Neural cell (in vitro differentiated cells): ENCODE measurements at regions not wholly inside any gene's neighbourhood (a gene's known extent, or its start where the extent isn't known, plus 50 kb on each side); places are given as distances from the start of the nearest gene placed in this dataset.

ENCODE experiments used
- H2AFZ ChIP-seq: fragments of 200-600, 300-800 bp; sonication (generic), shearing (Covaris generic); 2 replicates; pipeline ENCODE4 v1.6.0; 2014; ENCODE audit warnings: low read depth, mild to moderate bottlenecking, antibody characterized with exemption, low read length, moderate library complexity
- H3F3A ChIP-seq: fragments of 200-600 bp; shearing (Covaris generic); 2 replicates; pipeline ENCODE4 v1.6.1; 2016; ENCODE audit warnings: mild to moderate bottlenecking, moderate library complexity, mixed read lengths, antibody characterized with exemption, low read length; ENCODE audit not compliant: insufficient read depth, poor library complexity, severe bottlenecking
- H3K27ac ChIP-seq: fragments of 200-600, 300-800 bp; sonication (generic), shearing (Covaris generic); 2 replicates; pipeline ENCODE4 v1.5.1; 2014; ENCODE audit warnings: mild to moderate bottlenecking, low read length, moderate library complexity
- H3K27me3 ChIP-seq: fragments of 300-800, 200-600 bp; sonication (generic), shearing (Covaris generic); 2 replicates; pipeline ENCODE4 v1.6.0; 2014; ENCODE audit warnings: mild to moderate bottlenecking, low read depth, low read length, moderate library complexity; ENCODE audit not compliant: insufficient read depth
- H3K36me3 ChIP-seq: fragments of 300-800, 200-600 bp; sonication (generic), shearing (Covaris generic); 2 replicates; pipeline ENCODE4 v1.5.1; 2014; ENCODE audit warnings: mild to moderate bottlenecking, antibody characterized with exemption, low read length, moderate library complexity; ENCODE audit not compliant: insufficient read depth
- H3K4me2 ChIP-seq: fragments of 300-800, 200-600 bp; sonication (generic), shearing (Covaris generic); 2 replicates; pipeline ENCODE4 v1.6.0; 2014; ENCODE audit warnings: mild to moderate bottlenecking, low read length
- H3K4me3 ChIP-seq: fragments of 300-800, 200-600 bp; sonication (generic), shearing (Covaris generic); 2 replicates; pipeline ENCODE4 v1.5.1; 2014; ENCODE audit warnings: mild to moderate bottlenecking, low read length, moderate library complexity
- H3K79me2 ChIP-seq: fragments of 200-600 bp; shearing (Covaris generic); replicated peaks from 2 replicates; pipeline ENCODE4 v1.6.0; 2014; ENCODE audit warnings: mild to moderate bottlenecking, low read length, moderate library complexity; ENCODE audit not compliant: insufficient read depth
- H3K9ac ChIP-seq: fragments of 300-800, 200-600 bp; sonication (generic), shearing (Covaris generic); 2 replicates; pipeline ENCODE4 v1.6.1; 2016; ENCODE audit warnings: mild to moderate bottlenecking, low read length, mixed read lengths
- H3K9me2 ChIP-seq: fragments of 200-600 bp; shearing (Covaris generic); 2 replicates; pipeline ENCODE4 v1.6.1; 2016; ENCODE audit warnings: mild to moderate bottlenecking, low read length, mixed read lengths; ENCODE audit not compliant: insufficient read depth
- H3K9me3 ChIP-seq: fragments of 200-600, 300-800 bp; sonication (generic), shearing (Covaris generic); 2 replicates; pipeline ENCODE4 v1.6.1; 2016; ENCODE audit warnings: mild to moderate bottlenecking, mixed run types, low read length, moderate library complexity, mixed read lengths
- H4K20me1 ChIP-seq: fragments of 200-600 bp; shearing (Covaris generic); 2 replicates; pipeline ENCODE4 v1.6.1; 2016; ENCODE audit warnings: mild to moderate bottlenecking, mixed run types; ENCODE audit not compliant: insufficient read depth
- EP300 ChIP-seq: fragments of 450-650 bp; conservative IDR thresholded peaks from 2 replicates; pipeline ENCODE4 v1.6.1; 2014; ENCODE audit warnings: antibody characterized with exemption, mild to moderate bottlenecking, moderate library complexity; ENCODE audit not compliant: poor library complexity, severe bottlenecking
- EZH2 ChIP-seq: fragments of 200-600, 300-800 bp; shearing (Covaris generic), sonication (generic); IDR thresholded peaks from 2 replicates; pipeline ENCODE4 v1.6.1; 2014; ENCODE audit warnings: antibody characterized with exemption, low read length, borderline replicate concordance, mild to moderate bottlenecking; ENCODE audit not compliant: insufficient read depth, poor library complexity, severe bottlenecking
- MXI1 ChIP-seq: fragments of 450-650 bp; conservative IDR thresholded peaks from 2 replicates; pipeline ENCODE4 v1.6.1; 2014; ENCODE audit warnings: antibody characterized with exemption, mild to moderate bottlenecking; ENCODE audit not compliant: poor library complexity, severe bottlenecking
- POLR2AphosphoS5 ChIP-seq: IDR thresholded peaks from 2 replicates; pipeline ENCODE4 v1.6.1; 2012
- RAD21 ChIP-seq: fragments of 450-650 bp; conservative IDR thresholded peaks from 2 replicates; pipeline ENCODE4 v1.6.1; 2014; ENCODE audit warnings: antibody characterized with exemption, mild to moderate bottlenecking, moderate library complexity
- SMC3 ChIP-seq: fragments of 450-650 bp; conservative IDR thresholded peaks from 2 replicates; pipeline ENCODE4 v1.6.1; 2014; ENCODE audit warnings: antibody characterized with exemption, mild to moderate bottlenecking, moderate library complexity; ENCODE audit not compliant: poor library complexity
- TAF1 ChIP-seq: IDR thresholded peaks from 2 replicates; pipeline ENCODE4 v1.6.1; 2012; ENCODE audit warnings: low read depth
- TF ChIP-seq, protein P1 (sequence below): IDR thresholded peaks from 2 replicates; pipeline ENCODE4 v1.6.1; 2012; ENCODE audit warnings: borderline replicate concordance
- TF ChIP-seq, protein P2 (sequence below): fragments of 450-650 bp; IDR thresholded peaks from 2 replicates; pipeline ENCODE4 v1.5.1; 2014; ENCODE audit warnings: antibody characterized with exemption, mild to moderate bottlenecking, moderate library complexity; ENCODE audit not compliant: poor library complexity, severe bottlenecking

DNA sequence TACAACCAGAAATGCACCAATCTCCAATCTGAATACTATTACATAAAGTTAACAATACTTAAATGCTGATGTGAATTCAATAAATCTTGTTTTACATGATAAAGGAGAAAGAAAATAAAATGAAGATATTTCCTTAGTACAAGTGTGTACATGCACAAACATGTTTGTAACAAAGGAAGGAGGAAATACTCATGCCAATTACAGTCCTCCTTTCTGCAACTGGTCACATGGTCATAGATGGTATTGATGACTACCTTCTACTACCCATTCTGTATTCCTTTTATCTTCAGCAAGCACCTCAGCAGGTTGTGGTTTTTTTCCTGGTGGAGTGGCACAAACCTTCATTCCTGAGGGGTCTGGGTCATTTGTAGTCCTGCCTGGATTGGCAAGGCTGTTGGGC lies 214.2 kb upstream of the GUCY1A2 start:
- H2AFZ ChIP-seq, result no peak overlapping the region
- no peak overlapping the region for H3K4me3 ChIP-seq
- no peaks in the 10 kb centered on the region for H4K20me1 ChIP-seq
- no peaks in the 10 kb centered on the region for H3K9me3 ChIP-seq
- no peak overlapping the region for H3K4me2 ChIP-seq
- no peak overlapping the region for H3K27ac ChIP-seq
- no peaks in the 10 kb centered on the region for H3K79me2 ChIP-seq
- no peak overlapping the region for H3K9ac ChIP-seq
- H3K27me3 ChIP-seq, result no peaks in the 10 kb centered on the region
- no peaks in the 10 kb centered on the region for H3K9me2 ChIP-seq
- TF ChIP-seq EZH2 (no peak), EP300 (no peak), SMC3 (no peak), TAF1 (no peak), POLR2AphosphoS5 (no peak), MXI1 (no peak), RAD21 (no peak)
- TF ChIP-seq, protein P1, sequence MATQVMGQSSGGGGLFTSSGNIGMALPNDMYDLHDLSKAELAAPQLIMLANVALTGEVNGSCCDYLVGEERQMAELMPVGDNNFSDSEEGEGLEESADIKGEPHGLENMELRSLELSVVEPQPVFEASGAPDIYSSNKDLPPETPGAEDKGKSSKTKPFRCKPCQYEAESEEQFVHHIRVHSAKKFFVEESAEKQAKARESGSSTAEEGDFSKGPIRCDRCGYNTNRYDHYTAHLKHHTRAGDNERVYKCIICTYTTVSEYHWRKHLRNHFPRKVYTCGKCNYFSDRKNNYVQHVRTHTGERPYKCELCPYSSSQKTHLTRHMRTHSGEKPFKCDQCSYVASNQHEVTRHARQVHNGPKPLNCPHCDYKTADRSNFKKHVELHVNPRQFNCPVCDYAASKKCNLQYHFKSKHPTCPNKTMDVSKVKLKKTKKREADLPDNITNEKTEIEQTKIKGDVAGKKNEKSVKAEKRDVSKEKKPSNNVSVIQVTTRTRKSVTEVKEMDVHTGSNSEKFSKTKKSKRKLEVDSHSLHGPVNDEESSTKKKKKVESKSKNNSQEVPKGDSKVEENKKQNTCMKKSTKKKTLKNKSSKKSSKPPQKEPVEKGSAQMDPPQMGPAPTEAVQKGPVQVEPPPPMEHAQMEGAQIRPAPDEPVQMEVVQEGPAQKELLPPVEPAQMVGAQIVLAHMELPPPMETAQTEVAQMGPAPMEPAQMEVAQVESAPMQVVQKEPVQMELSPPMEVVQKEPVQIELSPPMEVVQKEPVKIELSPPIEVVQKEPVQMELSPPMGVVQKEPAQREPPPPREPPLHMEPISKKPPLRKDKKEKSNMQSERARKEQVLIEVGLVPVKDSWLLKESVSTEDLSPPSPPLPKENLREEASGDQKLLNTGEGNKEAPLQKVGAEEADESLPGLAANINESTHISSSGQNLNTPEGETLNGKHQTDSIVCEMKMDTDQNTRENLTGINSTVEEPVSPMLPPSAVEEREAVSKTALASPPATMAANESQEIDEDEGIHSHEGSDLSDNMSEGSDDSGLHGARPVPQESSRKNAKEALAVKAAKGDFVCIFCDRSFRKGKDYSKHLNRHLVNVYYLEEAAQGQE, result no peak
- TF ChIP-seq, protein P2, sequence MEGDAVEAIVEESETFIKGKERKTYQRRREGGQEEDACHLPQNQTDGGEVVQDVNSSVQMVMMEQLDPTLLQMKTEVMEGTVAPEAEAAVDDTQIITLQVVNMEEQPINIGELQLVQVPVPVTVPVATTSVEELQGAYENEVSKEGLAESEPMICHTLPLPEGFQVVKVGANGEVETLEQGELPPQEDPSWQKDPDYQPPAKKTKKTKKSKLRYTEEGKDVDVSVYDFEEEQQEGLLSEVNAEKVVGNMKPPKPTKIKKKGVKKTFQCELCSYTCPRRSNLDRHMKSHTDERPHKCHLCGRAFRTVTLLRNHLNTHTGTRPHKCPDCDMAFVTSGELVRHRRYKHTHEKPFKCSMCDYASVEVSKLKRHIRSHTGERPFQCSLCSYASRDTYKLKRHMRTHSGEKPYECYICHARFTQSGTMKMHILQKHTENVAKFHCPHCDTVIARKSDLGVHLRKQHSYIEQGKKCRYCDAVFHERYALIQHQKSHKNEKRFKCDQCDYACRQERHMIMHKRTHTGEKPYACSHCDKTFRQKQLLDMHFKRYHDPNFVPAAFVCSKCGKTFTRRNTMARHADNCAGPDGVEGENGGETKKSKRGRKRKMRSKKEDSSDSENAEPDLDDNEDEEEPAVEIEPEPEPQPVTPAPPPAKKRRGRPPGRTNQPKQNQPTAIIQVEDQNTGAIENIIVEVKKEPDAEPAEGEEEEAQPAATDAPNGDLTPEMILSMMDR, result no peak
- no peaks in the 10 kb centered on the region for H3F3A ChIP-seq
- no peaks in the 10 kb centered on the region for H3K36me3 ChIP-seq

DNA sequence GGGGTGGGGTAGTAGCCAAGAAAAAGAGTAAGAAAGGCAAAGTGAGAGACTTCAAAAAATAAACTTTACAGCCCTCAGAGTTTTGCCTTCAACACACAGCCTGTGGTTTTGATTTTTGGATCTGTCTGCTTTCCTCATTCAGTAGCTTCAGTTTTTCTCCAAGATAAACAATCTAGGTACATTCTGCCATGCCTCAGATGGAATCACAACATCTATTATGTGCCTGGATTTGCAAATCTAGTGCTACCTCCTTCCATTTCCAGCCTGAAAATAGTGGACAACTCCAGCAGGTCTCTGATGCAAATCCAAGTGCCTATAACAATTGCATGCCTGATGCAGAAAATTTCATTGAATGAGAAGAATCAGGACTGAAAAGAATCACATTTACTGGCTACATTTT lies 206.6 kb upstream of the GUCY1A2 start:
- no peak overlapping the region for H3K9ac ChIP-seq
- H2AFZ ChIP-seq, result no peak overlapping the region
- no peaks in the 10 kb centered on the region for H3K9me3 ChIP-seq
- no peaks in the 10 kb centered on the region for H3K9me2 ChIP-seq
- no peaks in the 10 kb centered on the region for H3F3A ChIP-seq
- no peak overlapping the region for H3K4me3 ChIP-seq
- no peaks in the 10 kb centered on the region for H3K79me2 ChIP-seq
- H3K36me3 ChIP-seq, result no peaks in the 10 kb centered on the region
- no peaks in the 10 kb centered on the region for H4K20me1 ChIP-seq
- H3K27me3 ChIP-seq, result no peaks in the 10 kb centered on the region
- no peak for TF ChIP-seq EZH2
- TF ChIP-seq MXI1, result no peak
- no peak for TF ChIP-seq RAD21
- TF ChIP-seq SMC3, result no peak
- TF ChIP-seq, protein P2, result no peak
- TF ChIP-seq EP300, result no peak
- no peak for TF ChIP-seq POLR2AphosphoS5
- TF ChIP-seq, protein P1, result no peak
- no peak for TF ChIP-seq TAF1
- H3K27ac ChIP-seq, result no peak overlapping the region
- H3K4me2 ChIP-seq, result no peak overlapping the region
